Thoracic aorta (tissue), 2 donors: ENCODE measurements at regions not wholly inside any gene's neighbourhood (a gene's known extent, or its start where the extent isn't known, plus 50 kb on each side); places are given as distances from the start of the nearest gene placed in this dataset.

Source experiments
- ATAC-seq: fragments of 150-250 bp; one replicate; pipeline ENCODE4 v1.8.0; 2017; ENCODE audit warnings: low read depth; ENCODE audit not compliant: insufficient number of reproducible peaks, low FRiP score
- DNase-seq: peaks from one replicate; pipeline ENCODE4 v3.0.0-alpha.2; 2020; ENCODE audit warnings: low spot score
- H3K27ac ChIP-seq, 2 donors: fragments of 200-600 bp; sonication (generic); 1 replicate in 1 of 2; 2 replicates in 1 of 2; pipeline ENCODE4 v1.5.1; 2016; ENCODE audit warnings: mild to moderate bottlenecking in 2 of 2, moderate library complexity in 2 of 2
- H3K27me3 ChIP-seq: fragments of 200-600 bp; sonication (generic); replicated peaks from 2 replicates; pipeline ENCODE4 v1.6.0; 2016; ENCODE audit warnings: mild to moderate bottlenecking; ENCODE audit not compliant: insufficient read depth
- H3K36me3 ChIP-seq: fragments of 200-600 bp; sonication (generic); one replicate; pipeline ENCODE4 v1.5.1; 2016
- H3K4me1 ChIP-seq, 2 donors: fragments of 200-600 bp; sonication (generic); 1 replicate in 1 of 2; 2 replicates in 1 of 2; pipeline versions ENCODE4 v1.5.1 to v1.6.0; 2016; ENCODE audit warnings: low read depth in 2 of 2, mild to moderate bottlenecking in 1 of 2; ENCODE audit not compliant: control insufficient read depth in 1 of 2
- H3K4me3 ChIP-seq: fragments of 200-600 bp; sonication (generic); 2 replicates; pipeline ENCODE4 v1.5.1; 2016; ENCODE audit warnings: mild to moderate bottlenecking
- H3K9me3 ChIP-seq: fragments of 200-600 bp; sonication (generic); 2 replicates; pipeline ENCODE4 v1.5.1; 2016
- CTCF ChIP-seq: fragments of 200-600 bp; sonication (generic); IDR thresholded peaks from one replicate; pipeline ENCODE4 v1.5.1; 2019; ENCODE audit warnings: antibody characterized with exemption

GRCh38 chr1:113185463-113186104, 112.6 kb downstream of the LRIG2 start:
- H3K36me3 ChIP-seq = no peaks in the 10 kb centered on the region
- no peak overlapping the region for H3K4me3 ChIP-seq
- H3K27ac ChIP-seq = no peak overlapping the region
- DNase-seq = no peak
- H3K27me3 ChIP-seq = no peaks in the 10 kb centered on the region
- no peak for ATAC-seq
- TF ChIP-seq CTCF = no peak
- H3K9me3 ChIP-seq = no peaks in the 10 kb centered on the region
- H3K4me1 ChIP-seq = no peaks in the 10 kb centered on the region

- Histone ChIP-seq H3K36me3 (no peaks in the 10 kb centered on the region), H3K9me3 (no peaks in the 10 kb centered on the region), H3K27ac (no peak overlapping the region), H3K4me1 (no peaks in the 10 kb centered on the region), H3K4me3 (no peak overlapping the region), H3K27me3 (no peaks in the 10 kb centered on the region)
- ATAC-seq (no peak), DNase-seq (no peak)
- TF ChIP-seq CTCF = no peak
These were observed 117.1 kb downstream of the LRIG2 start for GRCh38 chr1:113190078-113190477.

GRCh38 chr1:113190930-113191329, 117.9 kb downstream of the LRIG2 start:
- TF ChIP-seq CTCF = no peak

GRCh38 chr1:113191579-113192076, 118.6 kb downstream of the LRIG2 start:
- DNase-seq = no peak
- Histone ChIP-seq H3K9me3 (no peaks in the 10 kb centered on the region), H3K36me3 (no peaks in the 10 kb centered on the region), H3K4me1 (no peaks in the 10 kb centered on the region), H3K27ac (no peak overlapping the region), H3K27me3 (no peaks in the 10 kb centered on the region), H3K4me3 (no peak overlapping the region)
- no peak for TF ChIP-seq CTCF
- ATAC-seq = no peak

More at GRCh38 chr1:113190930-113191329, 117.9 kb downstream of the LRIG2 start:
- DNase-seq (no peak), ATAC-seq (no peak)
- no peaks in the 10 kb centered on the region for H3K4me1 ChIP-seq
- H3K36me3 ChIP-seq = no peaks in the 10 kb centered on the region
- no peaks in the 10 kb centered on the region for H3K27me3 ChIP-seq
- no peak overlapping the region for H3K27ac ChIP-seq
- H3K9me3 ChIP-seq = no peaks in the 10 kb centered on the region
- H3K4me3 ChIP-seq = no peak overlapping the region

- no peak for TF ChIP-seq CTCF
- no peak for ATAC-seq
- no peaks in the 10 kb centered on the region for H3K4me1 ChIP-seq
These were observed 119.2 kb downstream of the LRIG2 start for GRCh38 chr1:113192242-113192641.

More at GRCh38 chr1:113192242-113192641, 119.2 kb downstream of the LRIG2 start:
- no peaks in the 10 kb centered on the region for H3K9me3 ChIP-seq
- no peaks in the 10 kb centered on the region for H3K27me3 ChIP-seq
- no peak for DNase-seq
- no peak overlapping the region for H3K4me3 ChIP-seq
- H3K36me3 ChIP-seq = no peaks in the 10 kb centered on the region
- H3K27ac ChIP-seq = no peak overlapping the region
